ENCODE measurements at regions not wholly inside any gene's neighbourhood (a gene's known extent, or its start where the extent isn't known, plus 50 kb on each side); places are given as distances from the start of the nearest gene placed in this dataset.

GRCh38 chr2:21650569-21650968 is 526.8 kb downstream of the TDRD15 start:
- CTCF ChIA-PET, result no interaction called here
- TF ChIP-seq CTCF (conservative IDR thresholded peaks at IDR 0.05; ENCODE audit: low read depth), result no peak
- DNase-seq (ENCODE audit: low spot score), result no peak
- POLR2A ChIA-PET (ENCODE audit: low non-redundant PET), result no interaction called here
- H3K27ac ChIP-seq, result no peak overlapping the region

- CTCF ChIA-PET, result no interaction called here
- no peak for DNase-seq (ENCODE audit: low spot score)
- POLR2A ChIA-PET (ENCODE audit: low non-redundant PET), result interaction anchor here (0.6 kb wide), 1 partner anchor 56 kb away, joined by 6 read pairs; no protein-coding TSS in a partner anchor
- TF ChIP-seq CTCF (conservative IDR thresholded peaks at IDR 0.05; ENCODE audit: low read depth), result no peak
- no peak overlapping the region for H3K27ac ChIP-seq
These were observed 531.4 kb downstream of the TDRD15 start for GRCh38 chr2:21655136-21655535.

- no peak overlapping the region for H3K27ac ChIP-seq
- POLR2A ChIA-PET (ENCODE audit: low non-redundant PET), result no interaction called here
- TF ChIP-seq CTCF (conservative IDR thresholded peaks at IDR 0.05; ENCODE audit: low read depth), result no peak
- CTCF ChIA-PET, result no interaction called here
- DNase-seq (ENCODE audit: low spot score), result no peak
These were observed 532.7 kb downstream of the TDRD15 start for GRCh38 chr2:21656330-21657075.

- TF ChIP-seq CTCF (conservative IDR thresholded peaks at IDR 0.05; ENCODE audit: low read depth), result no peak
- no peak for DNase-seq (ENCODE audit: low spot score)
These were observed 533.7 kb downstream of the TDRD15 start for GRCh38 chr2:21657445-21657844.

GRCh38 chr2:21658269-21658668 is 534.5 kb downstream of the TDRD15 start:
- no peak for DNase-seq (ENCODE audit: low spot score)
- H3K27ac ChIP-seq, result no peak overlapping the region
- no peak for TF ChIP-seq CTCF (conservative IDR thresholded peaks at IDR 0.05; ENCODE audit: low read depth)
- ChIA-PET CTCF (no interaction called here), POLR2A (ENCODE audit: low non-redundant PET) (no interaction called here)

More at GRCh38 chr2:21657445-21657844, 533.7 kb downstream of the TDRD15 start:
- ChIA-PET POLR2A (ENCODE audit: low non-redundant PET) (no interaction called here), CTCF (interaction anchor here (0.6 kb wide), 1 partner anchor 12 kb away, joined by 3 read pairs; no protein-coding TSS in a partner anchor)
- no peak overlapping the region for H3K27ac ChIP-seq

- ChIA-PET POLR2A (ENCODE audit: low non-redundant PET) (no interaction called here), CTCF (no interaction called here)
- no peak for DNase-seq (ENCODE audit: low spot score)
- H3K27ac ChIP-seq, result no peak overlapping the region
- no peak for TF ChIP-seq CTCF (conservative IDR thresholded peaks at IDR 0.05; ENCODE audit: low read depth)
These were observed 535.2 kb downstream of the TDRD15 start for GRCh38 chr2:21658907-21659477.
